ENCODE measurements at regions not wholly inside any gene's neighbourhood (a gene's known extent, or its start where the extent isn't known, plus 50 kb on each side); places are given as distances from the start of the nearest gene placed in this dataset.

DNA sequence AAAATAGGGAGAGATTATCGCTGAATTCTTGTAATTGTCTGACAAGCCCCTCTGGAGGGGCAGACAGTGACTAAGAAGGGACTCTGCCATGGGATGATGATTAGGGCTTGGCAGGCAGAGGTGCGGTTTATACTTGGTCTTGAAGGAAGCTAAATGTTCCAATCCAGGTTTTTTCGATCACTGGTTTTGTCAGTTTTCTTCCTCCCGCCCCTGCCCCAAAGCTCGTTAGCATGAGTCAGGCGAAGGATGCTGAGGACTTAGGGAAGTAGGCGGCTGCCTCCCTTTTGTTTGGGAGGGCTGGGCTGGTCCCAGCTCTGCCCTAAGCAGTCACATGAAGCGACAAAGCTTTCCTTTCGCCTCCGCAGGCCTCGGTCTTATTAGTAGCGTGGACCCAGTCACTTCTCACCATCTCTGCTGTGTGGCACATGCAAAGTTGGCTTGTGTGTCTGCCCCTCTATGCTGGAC, 314.2 kb downstream of the CDC5L start:
- TF ChIP-seq CTCF (IDR thresholded peaks at IDR 0.05) = no peak
- no peak for TF ChIP-seq POLR2A (IDR thresholded peaks at IDR 0.05)

Measured in vagina (tissue), 2 donors.